PC-3 (cell line): ENCODE measurements at regions not wholly inside any gene's neighbourhood (a gene's known extent, or its start where the extent isn't known, plus 50 kb on each side); places are given as distances from the start of the nearest gene placed in this dataset.

Source experiments
- CTCF ChIP-seq: fragments of 300-600 bp; sonication (generic); conservative IDR thresholded peaks from 2 replicates; pipeline ENCODE4 v1.5.1; 2017; ENCODE audit warnings: antibody characterized with exemption, low read depth, mild to moderate bottlenecking, low read length
- EZH2 ChIP-seq: fragments of 300-600 bp; sonication (generic); IDR thresholded peaks from one replicate; pipeline ENCODE4 v1.6.1; 2017; ENCODE audit warnings: antibody characterized with exemption, mild to moderate bottlenecking, low read length; ENCODE audit not compliant: unreplicated experiment
- EZH2phosphoT487 ChIP-seq: fragments of 300-600 bp; sonication (generic); IDR thresholded peaks from 2 replicates; pipeline ENCODE4 v1.6.1; 2018; ENCODE audit warnings: mild to moderate bottlenecking, antibody characterized with exemption, low read length, borderline replicate concordance

GRCh38 chr1:208728815-208729214 lies 484.6 kb upstream of the PLXNA2 start:
- TF ChIP-seq EZH2 (no peak), CTCF (no peak), EZH2phosphoT487 (no peak)
